Adrenal gland (tissue), 9 donors: ENCODE measurements at regions not wholly inside any gene's neighbourhood (a gene's known extent, or its start where the extent isn't known, plus 50 kb on each side); places are given as distances from the start of the nearest gene placed in this dataset.
A peak's percentile ranks its signal among the peaks of the same experiment; 100 is the strongest.

ENCODE experiments used
- DNase-seq, 7 donors: peaks; one replicate each; pipeline ENCODE4 v3.0.0-alpha.2; 2019 to 2020
- H3K27ac ChIP-seq, 5 donors: fragments of 200-600 bp; sonication (generic) in 4 of 5; 1 replicate in 3 of 5; 2 replicates in 2 of 5; pipeline versions ENCODE4 v1.5.1 to v1.8.0; 2016 to 2020; ENCODE audit warnings: mild to moderate bottlenecking in 1 of 5
- H3K27me3 ChIP-seq: fragments of 200-600 bp; 2 replicates; pipeline ENCODE4 v1.8.0; 2021
- H3K36me3 ChIP-seq, 2 donors: fragments of 200-600 bp; replicated peaks in 1 of 2; 1 replicate in 1 of 2; 2 replicates in 1 of 2; pipeline versions ENCODE4 v1.5.1 to v1.8.0; 2018 to 2022
- H3K4me1 ChIP-seq, 2 donors: fragments of 200-600 bp; replicated peaks in 1 of 2; 1 replicate in 1 of 2; 2 replicates in 1 of 2; pipeline versions ENCODE4 v1.5.1 to v1.8.0; 2018 to 2021
- H3K4me3 ChIP-seq, 4 donors: fragments of 200-600 bp; sonication (generic) in 3 of 4; one replicate each; pipeline ENCODE4 v1.5.1; 2016 to 2018
- H3K9me3 ChIP-seq, 3 donors: fragments of 200-600 bp; sonication (generic) in 1 of 3; replicated peaks in 1 of 3; 1 replicate in 2 of 3; 2 replicates in 1 of 3; pipeline versions ENCODE4 v1.5.1 to v1.8.0; 2016 to 2021
- POLR2A ChIP-seq, 2 donors: fragments of 450-650 bp; IDR thresholded peaks; one replicate each; pipeline ENCODE4 v1.6.1; 2017; ENCODE audit warnings: antibody characterized with exemption in 2 of 2, mild to moderate bottlenecking in 2 of 2, moderate library complexity in 1 of 2
- WGBS, 4 donors: extraction: QIAGEN DNeasy Blood & Tissue Kit in 2 of 4; methylation state at CpG; one replicate each; pipeline versions ENCODE4 v1.1.5 to v1.1.7; 2013 to 2017; 5-methylcytosine and 5-hydroxymethylcytosine counted together
- intact Hi-C, 2 donors: fragments of 100-400 bp; cut with DNase I; formaldehyde crosslinking; loops; one replicate each; pipeline versions ENCODE4 v1.14.1 to v1.15.0; 2022 to 2023
- TF ChIP-seq, protein P1 (sequence below), 6 experiments: fragments of 450-650 bp in 4 of 6; fragments of 200-600 bp in 2 of 6; sonication (generic) in 1 of 6; IDR thresholded peaks; 1 replicate in 5 of 6; 2 replicates in 1 of 6; pipeline versions ENCODE4 v1.5.1 to v1.8.0; 2016 to 2021; ENCODE audit warnings: antibody characterized with exemption in 6 of 6, mild to moderate bottlenecking in 2 of 6, moderate library complexity in 1 of 6
- donor health status: healthy with polysubstance abuse.
- donor health status: Bipolar disorder and iron deficiency.
- donor health status: DM: yes; HTN: yes; CAD: no.
- donor health status: DM: no; HTN: no; CAD: no.
- donor health status: DM: no; HTN: no; CAD: no.

DNA sequence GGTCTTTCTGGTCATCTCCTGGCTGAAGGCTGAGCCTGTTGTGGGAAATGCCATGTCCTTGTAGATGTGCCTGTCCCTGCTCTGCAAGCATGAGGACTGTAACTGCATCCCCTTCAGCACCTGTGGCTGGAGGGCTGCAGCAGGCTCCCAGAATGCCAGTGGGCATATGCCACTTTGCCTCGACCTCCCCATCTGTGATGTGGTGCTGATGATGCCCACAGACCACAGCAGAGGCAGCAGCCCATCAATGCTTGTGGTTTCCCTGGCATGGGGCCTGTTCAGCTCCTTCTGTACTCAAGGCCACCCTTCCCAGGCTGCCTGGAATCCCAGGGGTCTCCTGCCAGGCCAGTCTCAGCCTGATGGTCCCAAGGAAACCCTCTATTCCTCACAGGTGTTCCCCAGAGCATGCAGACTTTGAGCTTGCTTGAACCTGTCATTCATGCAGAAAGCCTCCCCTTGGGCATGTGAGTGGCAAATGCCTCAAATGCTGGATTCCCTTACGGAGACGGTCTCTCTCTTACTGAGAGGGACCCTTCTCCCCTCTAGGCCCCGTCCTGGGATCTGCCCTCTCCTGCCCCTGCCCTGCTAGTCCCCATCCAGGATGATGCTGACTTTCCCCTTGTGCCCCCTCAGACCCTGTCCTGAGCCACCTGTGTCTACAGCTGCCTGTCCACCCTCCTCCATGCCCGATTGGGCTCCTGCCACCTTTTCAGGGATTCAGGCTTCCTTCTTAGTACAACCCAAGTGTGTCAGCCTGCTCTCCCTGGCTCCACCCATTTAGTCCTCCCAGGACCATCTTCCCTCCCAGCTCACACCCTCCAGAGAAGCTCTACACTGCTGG, 50.9 kb upstream of the ANTXRL start:
- TF ChIP-seq POLR2A (IDR thresholded peaks at IDR 0.05), result no peak
- TF ChIP-seq, protein P1, sequence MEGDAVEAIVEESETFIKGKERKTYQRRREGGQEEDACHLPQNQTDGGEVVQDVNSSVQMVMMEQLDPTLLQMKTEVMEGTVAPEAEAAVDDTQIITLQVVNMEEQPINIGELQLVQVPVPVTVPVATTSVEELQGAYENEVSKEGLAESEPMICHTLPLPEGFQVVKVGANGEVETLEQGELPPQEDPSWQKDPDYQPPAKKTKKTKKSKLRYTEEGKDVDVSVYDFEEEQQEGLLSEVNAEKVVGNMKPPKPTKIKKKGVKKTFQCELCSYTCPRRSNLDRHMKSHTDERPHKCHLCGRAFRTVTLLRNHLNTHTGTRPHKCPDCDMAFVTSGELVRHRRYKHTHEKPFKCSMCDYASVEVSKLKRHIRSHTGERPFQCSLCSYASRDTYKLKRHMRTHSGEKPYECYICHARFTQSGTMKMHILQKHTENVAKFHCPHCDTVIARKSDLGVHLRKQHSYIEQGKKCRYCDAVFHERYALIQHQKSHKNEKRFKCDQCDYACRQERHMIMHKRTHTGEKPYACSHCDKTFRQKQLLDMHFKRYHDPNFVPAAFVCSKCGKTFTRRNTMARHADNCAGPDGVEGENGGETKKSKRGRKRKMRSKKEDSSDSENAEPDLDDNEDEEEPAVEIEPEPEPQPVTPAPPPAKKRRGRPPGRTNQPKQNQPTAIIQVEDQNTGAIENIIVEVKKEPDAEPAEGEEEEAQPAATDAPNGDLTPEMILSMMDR (IDR thresholded peaks at IDR 0.05), result no peak
- 64 to 71% (median 66%) methylated on average over 5 of the region's 5 CpGs for WGBS, 4 donors
- Histone ChIP-seq H3K4me1 (no peaks in the 10 kb centered on the region), H3K9me3 (no peaks in the 10 kb centered on the region), H3K27ac (no peak overlapping the region), H3K36me3 (no peaks in the 10 kb centered on the region), H3K4me3 (no peak overlapping the region), H3K27me3 (no peaks in the 10 kb centered on the region)
- intact Hi-C loops, result no loop called here
- DNase-seq, result peak in 1 of 7 donors; percentile 34

DNA sequence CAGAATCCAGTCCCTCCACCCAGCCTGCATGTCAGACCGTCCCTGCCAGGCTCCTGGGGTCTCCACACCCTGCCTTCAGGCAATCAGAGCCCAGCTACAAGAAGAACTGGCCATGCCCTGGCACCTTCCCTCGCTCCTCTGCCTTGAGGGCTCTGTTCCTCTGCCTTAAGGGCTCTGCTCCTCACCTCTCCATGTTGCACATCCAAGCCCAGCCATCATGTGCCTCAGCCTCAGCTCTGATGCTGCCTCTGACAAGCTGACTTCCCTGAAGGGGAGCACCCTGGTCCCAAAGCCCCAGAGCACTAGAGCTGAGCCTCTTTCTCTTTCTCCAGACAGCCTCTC, 50.3 kb upstream of the ANTXRL start:
- TF ChIP-seq POLR2A (IDR thresholded peaks at IDR 0.05), result no peak
- TF ChIP-seq, protein P1 (IDR thresholded peaks at IDR 0.05), result no peak
- Histone ChIP-seq H3K27ac (no peak overlapping the region), H3K9me3 (peaks cover 0 to under 1% (median 0%) of the 10 kb centered on the region in 3 donors), H3K4me3 (no peak overlapping the region), H3K36me3 (no peaks in the 10 kb centered on the region), H3K27me3 (no peaks in the 10 kb centered on the region), H3K4me1 (no peaks in the 10 kb centered on the region)
- intact Hi-C loops, result no loop called here
- no peak for DNase-seq
- 88 to 100% (median 89%) methylated on average over 2 of the region's 2 CpGs for WGBS, 4 donors

DNA sequence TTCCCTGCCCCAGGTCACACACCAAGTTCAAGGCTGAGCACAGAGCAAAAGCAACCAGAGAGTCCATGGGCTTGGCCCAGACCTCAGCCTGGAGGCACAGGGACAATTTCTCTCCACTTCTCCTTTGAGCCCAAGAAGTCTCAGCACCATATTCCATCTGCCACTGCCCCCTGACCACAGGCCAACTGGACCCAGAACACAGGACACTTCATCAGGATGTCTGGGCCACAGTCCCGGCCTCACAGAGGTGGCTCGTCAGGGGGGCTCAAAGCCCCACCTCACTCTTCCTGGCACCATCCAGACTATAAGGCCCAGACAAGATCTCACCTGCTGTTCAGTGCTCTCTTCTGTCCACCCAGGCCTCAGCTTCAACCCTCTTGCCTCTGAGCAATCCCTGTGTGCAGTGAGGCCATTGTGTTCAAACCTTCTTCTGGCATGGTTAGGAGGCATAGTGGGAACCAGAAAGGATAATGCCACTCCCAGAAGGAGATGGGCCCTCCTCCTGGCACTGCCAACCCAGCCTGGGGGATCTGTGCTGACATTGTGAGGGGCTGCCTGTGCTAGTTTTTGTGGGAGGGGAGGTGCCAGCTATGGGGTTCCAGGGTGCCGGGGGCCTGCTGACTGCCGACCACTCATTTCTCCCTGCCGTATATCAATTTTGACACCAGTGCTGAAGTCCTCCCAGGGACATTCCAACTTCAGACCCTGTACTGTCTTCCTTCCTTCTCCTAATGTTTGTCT, 49.7 kb upstream of the ANTXRL start:
- no peaks in the 10 kb centered on the region for H3K36me3 ChIP-seq
- H3K27ac ChIP-seq, result no peak overlapping the region
- 87 to 95% (median 91%) methylated on average over 3 to 5 of the region's 5 CpGs for WGBS, 4 donors
- H3K9me3 ChIP-seq, result peaks cover 0 to 6% (median 0%) of the 10 kb centered on the region in 3 donors
- no peaks in the 10 kb centered on the region for H3K27me3 ChIP-seq
- TF ChIP-seq, protein P1 (IDR thresholded peaks at IDR 0.05), result no peak
- no peak for TF ChIP-seq POLR2A (IDR thresholded peaks at IDR 0.05)
- H3K4me3 ChIP-seq, result no peak overlapping the region
- H3K4me1 ChIP-seq, result no peaks in the 10 kb centered on the region
- DNase-seq, result no peak
- intact Hi-C loops, result no loop called here
